OCI-LY7 (cell line): ENCODE measurements at regions not wholly inside any gene's neighbourhood (a gene's known extent, or its start where the extent isn't known, plus 50 kb on each side); places are given as distances from the start of the nearest gene placed in this dataset.

Experiments used
- BruUV-seq: library from RNA; stranded (reverse); fragments of 400-500 nt; replicated peaks from 2 replicates; lab custom pipeline; 2021; lab: Mats Ljungman, UMichigan
- CTCF ChIA-PET: fragments of 300-600 bp; sonication (Branson Sonifier 250); formaldehyde crosslinking; loops from one replicate; lab custom pipeline; 2022; ENCODE audit warnings: antibody characterized with exemption; ENCODE audit not compliant: unreplicated experiment; lab: Charles Lee
- POLR2A ChIA-PET: fragments of 300-600 bp; sonication (Branson Sonifier 250); formaldehyde crosslinking; loops from one replicate; lab custom pipeline; 2022; ENCODE audit warnings: antibody characterized with exemption; lab: Charles Lee
- DNase-seq: peaks from one replicate; pipeline ENCODE4 v3.0.0-alpha.2; 2015; ENCODE audit warnings: low spot score
- H2AFZ ChIP-seq: fragments of 200-600 bp; sonication (generic), shearing (Covaris generic); 2 replicates; pipeline ENCODE4 v1.6.1; 2014; ENCODE audit warnings: mild to moderate bottlenecking, antibody characterized with exemption, low read length, moderate library complexity
- H3K27ac ChIP-seq: fragments of 200-600 bp; sonication (generic); 2 replicates; pipeline ENCODE4 v1.5.1; 2014; ENCODE audit warnings: mixed run types, low read depth, mild to moderate bottlenecking, moderate library complexity, low read length, inconsistent platforms; ENCODE audit not compliant: poor library complexity, severe bottlenecking
- H3K36me3 ChIP-seq: fragments of 200-600 bp; sonication (generic); 2 replicates; pipeline ENCODE4 v1.6.1; 2014; ENCODE audit warnings: mild to moderate bottlenecking, antibody characterized with exemption, low read length, moderate library complexity, mixed read lengths; ENCODE audit not compliant: insufficient read depth
- H3K4me1 ChIP-seq: fragments of 200-600 bp; sonication (generic); 2 replicates; pipeline ENCODE4 v1.5.1; 2014; ENCODE audit warnings: mild to moderate bottlenecking, low read length; ENCODE audit not compliant: insufficient read depth, poor library complexity, severe bottlenecking
- H3K4me2 ChIP-seq: fragments of 200-600 bp; sonication (generic); 2 replicates; pipeline ENCODE4 v1.6.1; 2014; ENCODE audit warnings: mild to moderate bottlenecking, low read length
- H3K4me3 ChIP-seq: fragments of 200-600 bp; sonication (generic); 2 replicates; pipeline ENCODE4 v1.5.1; 2014; ENCODE audit warnings: mild to moderate bottlenecking, low read depth, low read length; ENCODE audit not compliant: poor library complexity, severe bottlenecking
- H3K79me2 ChIP-seq: fragments of 200-600 bp; sonication (generic); 2 replicates; pipeline ENCODE4 v1.6.1; 2016; ENCODE audit warnings: low read depth, mild to moderate bottlenecking, low read length, moderate library complexity, mixed read lengths; ENCODE audit not compliant: insufficient read depth
- H3K9me2 ChIP-seq: fragments of 200-600 bp; sonication (generic); 2 replicates; pipeline ENCODE4 v1.6.1; 2016; ENCODE audit warnings: mild to moderate bottlenecking, low read length, mixed read lengths; ENCODE audit not compliant: insufficient read depth
- H3K9me3 ChIP-seq: fragments of 200-600 bp; sonication (generic); 2 replicates; pipeline ENCODE4 v1.6.1; 2014; ENCODE audit warnings: mild to moderate bottlenecking, mixed run types, low read length, mixed read lengths
- H4K20me1 ChIP-seq: fragments of 200-600 bp; sonication (generic); 2 replicates; pipeline ENCODE4 v1.6.1; 2014; ENCODE audit warnings: mild to moderate bottlenecking, antibody characterized with exemption, low read length, moderate library complexity, mixed read lengths; ENCODE audit not compliant: insufficient read depth
- EZH2phosphoT487 ChIP-seq: fragments of 200-600 bp; sonication (generic); IDR thresholded peaks from 2 replicates; pipeline ENCODE4 v1.6.1; 2018; ENCODE audit warnings: low read depth, borderline replicate concordance, mild to moderate bottlenecking, mixed run types, antibody characterized with exemption, low read length, moderate library complexity, mixed read lengths
- intact Hi-C: fragments of 100-400 bp; cut with micrococcal nuclease; formaldehyde crosslinking; loops from one replicate; pipeline ENCODE4 v1.10.0; 2022; ENCODE audit not compliant: unreplicated experiment
- TF ChIP-seq, protein P1 (sequence below): fragments of 200-600 bp; sonication (generic); conservative IDR thresholded peaks from 2 replicates; pipeline ENCODE4 v1.5.1; 2014; ENCODE audit warnings: mild to moderate bottlenecking, antibody characterized with exemption, low read length, moderate library complexity, mixed read lengths

DNA sequence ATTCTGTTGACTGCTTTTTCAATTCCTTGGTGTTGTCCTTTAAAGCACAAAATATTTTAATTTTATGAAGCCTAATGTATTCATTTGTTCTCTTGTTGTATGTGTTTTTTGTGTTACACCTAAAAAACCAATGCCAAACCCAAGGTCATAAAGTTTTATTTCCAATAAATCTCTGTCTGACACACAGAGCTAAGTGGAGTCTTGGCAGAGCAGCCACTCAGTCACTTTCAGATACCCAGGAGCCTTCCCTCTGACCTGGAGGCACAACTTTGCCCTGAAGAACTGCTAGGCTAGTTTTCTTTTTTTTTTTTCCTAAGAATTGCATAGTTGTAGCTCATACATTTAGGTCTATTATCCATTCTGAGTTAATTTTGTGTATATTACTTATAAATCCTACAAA is 71.2 kb upstream of the BCL9 start:
- H3K36me3 ChIP-seq, result no peaks in the 10 kb centered on the region
- H3K79me2 ChIP-seq, result no peaks in the 10 kb centered on the region
- no peaks in the 10 kb centered on the region for H3K9me3 ChIP-seq
- no peak for TF ChIP-seq EZH2phosphoT487
- TF ChIP-seq, protein P1, sequence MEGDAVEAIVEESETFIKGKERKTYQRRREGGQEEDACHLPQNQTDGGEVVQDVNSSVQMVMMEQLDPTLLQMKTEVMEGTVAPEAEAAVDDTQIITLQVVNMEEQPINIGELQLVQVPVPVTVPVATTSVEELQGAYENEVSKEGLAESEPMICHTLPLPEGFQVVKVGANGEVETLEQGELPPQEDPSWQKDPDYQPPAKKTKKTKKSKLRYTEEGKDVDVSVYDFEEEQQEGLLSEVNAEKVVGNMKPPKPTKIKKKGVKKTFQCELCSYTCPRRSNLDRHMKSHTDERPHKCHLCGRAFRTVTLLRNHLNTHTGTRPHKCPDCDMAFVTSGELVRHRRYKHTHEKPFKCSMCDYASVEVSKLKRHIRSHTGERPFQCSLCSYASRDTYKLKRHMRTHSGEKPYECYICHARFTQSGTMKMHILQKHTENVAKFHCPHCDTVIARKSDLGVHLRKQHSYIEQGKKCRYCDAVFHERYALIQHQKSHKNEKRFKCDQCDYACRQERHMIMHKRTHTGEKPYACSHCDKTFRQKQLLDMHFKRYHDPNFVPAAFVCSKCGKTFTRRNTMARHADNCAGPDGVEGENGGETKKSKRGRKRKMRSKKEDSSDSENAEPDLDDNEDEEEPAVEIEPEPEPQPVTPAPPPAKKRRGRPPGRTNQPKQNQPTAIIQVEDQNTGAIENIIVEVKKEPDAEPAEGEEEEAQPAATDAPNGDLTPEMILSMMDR, result no peak
- no peak overlapping the region for H2AFZ ChIP-seq
- no peak overlapping the region for H3K4me3 ChIP-seq
- H3K4me2 ChIP-seq, result no peak overlapping the region
- H3K27ac ChIP-seq, result no peak overlapping the region
- no peaks in the 10 kb centered on the region for H3K9me2 ChIP-seq
- BruUV-seq, result no TSS peak
- intact Hi-C loops, result no loop called here
- H4K20me1 ChIP-seq, result no peaks in the 10 kb centered on the region
- no peaks in the 10 kb centered on the region for H3K4me1 ChIP-seq
- CTCF ChIA-PET, result no interaction called here
- no peak for DNase-seq
- POLR2A ChIA-PET, result no interaction called here

DNA sequence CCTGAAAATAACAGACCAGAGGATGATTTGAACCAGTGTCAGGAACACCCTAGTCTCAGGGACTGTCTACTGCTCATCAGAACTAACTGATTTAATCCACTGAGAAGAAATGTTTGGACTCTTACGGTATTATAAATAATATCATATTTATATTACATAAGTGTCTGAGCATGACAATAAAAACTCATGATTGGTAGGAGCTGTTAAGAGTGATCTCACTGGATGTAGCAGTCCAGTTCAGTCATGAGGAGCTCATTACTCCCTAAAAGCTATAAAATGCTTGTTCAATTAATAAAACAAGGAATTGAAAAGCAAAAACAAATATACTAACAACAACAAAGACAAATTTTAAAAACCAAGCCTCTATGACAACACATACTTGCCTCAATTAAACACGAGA is 68.8 kb upstream of the BCL9 start:
- BruUV-seq, result no TSS peak
- DNase-seq, result no peak
- intact Hi-C loops, result no loop called here
- H3K79me2 ChIP-seq, result no peaks in the 10 kb centered on the region
- H3K4me2 ChIP-seq, result no peak overlapping the region
- H3K4me1 ChIP-seq, result no peaks in the 10 kb centered on the region
- H3K4me3 ChIP-seq, result no peak overlapping the region
- no peaks in the 10 kb centered on the region for H3K9me2 ChIP-seq
- H3K27ac ChIP-seq, result no peak overlapping the region
- H3K9me3 ChIP-seq, result no peaks in the 10 kb centered on the region
- no peaks in the 10 kb centered on the region for H3K36me3 ChIP-seq
- no peak overlapping the region for H2AFZ ChIP-seq
- TF ChIP-seq, protein P1, result no peak
- no peak for TF ChIP-seq EZH2phosphoT487
- ChIA-PET CTCF (no interaction called here), POLR2A (no interaction called here)
- H4K20me1 ChIP-seq, result no peaks in the 10 kb centered on the region

DNA sequence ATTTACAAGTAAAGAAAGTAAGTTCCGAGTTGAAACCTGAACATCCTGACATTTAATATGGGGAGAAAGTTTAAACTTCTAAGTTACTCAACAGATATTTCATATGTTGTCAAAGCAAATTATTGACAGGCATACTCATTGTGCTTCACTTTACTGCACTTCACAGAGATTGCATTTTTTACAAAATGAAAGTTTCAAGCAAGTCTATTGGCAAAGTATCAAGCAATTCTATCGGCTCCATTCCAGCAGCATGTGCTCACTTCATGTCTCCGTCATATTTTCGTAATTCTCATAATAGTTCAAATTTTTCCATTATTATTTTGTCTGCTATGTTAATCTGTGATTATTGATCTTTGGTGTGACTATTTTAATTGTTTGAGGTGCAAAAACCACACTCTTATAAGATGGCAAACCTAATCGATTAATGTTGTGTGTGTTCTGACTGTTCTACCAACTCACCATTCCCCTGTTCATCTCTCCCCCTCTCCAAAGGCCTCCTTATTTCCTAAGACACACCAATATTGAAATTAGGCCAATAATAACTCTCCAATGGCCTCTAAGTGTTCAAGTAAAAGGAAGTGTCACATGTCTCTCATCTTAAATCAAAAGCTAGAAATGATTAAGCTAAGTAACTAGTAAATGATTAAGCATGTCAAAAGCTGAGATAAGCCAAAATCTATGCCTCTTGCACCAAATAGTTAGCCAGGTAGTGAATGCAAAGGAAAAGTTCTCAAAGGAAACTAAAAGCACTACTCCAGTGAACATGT is 68.2 kb upstream of the BCL9 start:
- no peaks in the 10 kb centered on the region for H4K20me1 ChIP-seq
- no peaks in the 10 kb centered on the region for H3K9me2 ChIP-seq
- ChIA-PET CTCF (interaction anchor here (0.8 kb wide), 1 partner anchor 38 kb away, joined by 3 read pairs; no protein-coding TSS in a partner anchor), POLR2A (no interaction called here)
- H3K4me3 ChIP-seq, result no peak overlapping the region
- TF ChIP-seq EZH2phosphoT487, result no peak
- TF ChIP-seq, protein P1, result no peak
- no peak overlapping the region for H3K4me2 ChIP-seq
- H3K36me3 ChIP-seq, result no peaks in the 10 kb centered on the region
- no peaks in the 10 kb centered on the region for H3K9me3 ChIP-seq
- no peak overlapping the region for H2AFZ ChIP-seq
- no peak overlapping the region for H3K27ac ChIP-seq
- H3K79me2 ChIP-seq, result no peaks in the 10 kb centered on the region
- intact Hi-C loops, result no loop called here
- no peak for DNase-seq
- no peaks in the 10 kb centered on the region for H3K4me1 ChIP-seq
- BruUV-seq, result no TSS peak
